ENCODE measurements at regions not wholly inside any gene's neighbourhood (a gene's known extent, or its start where the extent isn't known, plus 50 kb on each side); places are given as distances from the start of the nearest gene placed in this dataset.

GRCh38 chr16:48947371-48947713 is 334.3 kb downstream of the CBLN1 start:
- no peak for TF ChIP-seq POLR2A (IDR thresholded peaks at IDR 0.05)
- TF ChIP-seq CTCF (IDR thresholded peaks at IDR 0.05), result no peak

Measured in uterus (tissue), 2 donors.